ENCODE measurements at regions not wholly inside any gene's neighbourhood (a gene's known extent, or its start where the extent isn't known, plus 50 kb on each side); places are given as distances from the start of the nearest gene placed in this dataset.

- TF ChIP-seq, protein P1, sequence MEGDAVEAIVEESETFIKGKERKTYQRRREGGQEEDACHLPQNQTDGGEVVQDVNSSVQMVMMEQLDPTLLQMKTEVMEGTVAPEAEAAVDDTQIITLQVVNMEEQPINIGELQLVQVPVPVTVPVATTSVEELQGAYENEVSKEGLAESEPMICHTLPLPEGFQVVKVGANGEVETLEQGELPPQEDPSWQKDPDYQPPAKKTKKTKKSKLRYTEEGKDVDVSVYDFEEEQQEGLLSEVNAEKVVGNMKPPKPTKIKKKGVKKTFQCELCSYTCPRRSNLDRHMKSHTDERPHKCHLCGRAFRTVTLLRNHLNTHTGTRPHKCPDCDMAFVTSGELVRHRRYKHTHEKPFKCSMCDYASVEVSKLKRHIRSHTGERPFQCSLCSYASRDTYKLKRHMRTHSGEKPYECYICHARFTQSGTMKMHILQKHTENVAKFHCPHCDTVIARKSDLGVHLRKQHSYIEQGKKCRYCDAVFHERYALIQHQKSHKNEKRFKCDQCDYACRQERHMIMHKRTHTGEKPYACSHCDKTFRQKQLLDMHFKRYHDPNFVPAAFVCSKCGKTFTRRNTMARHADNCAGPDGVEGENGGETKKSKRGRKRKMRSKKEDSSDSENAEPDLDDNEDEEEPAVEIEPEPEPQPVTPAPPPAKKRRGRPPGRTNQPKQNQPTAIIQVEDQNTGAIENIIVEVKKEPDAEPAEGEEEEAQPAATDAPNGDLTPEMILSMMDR (IDR thresholded peaks at IDR 0.05; ENCODE audit: insufficient read depth, low read length, poor library complexity, severe bottlenecking), result no peak
- TF ChIP-seq EZH2phosphoT487 (conservative IDR thresholded peaks at IDR 0.05; ENCODE audit: low read length), result no peak
Observed at GRCh38 chr14:89609500-89610100, 192.6 kb upstream of the FOXN3 start.

All from SU-DHL-6 (cell line).